Right ventricle myocardium superior (tissue), 1 donor: ENCODE measurements at regions not wholly inside any gene's neighbourhood (a gene's known extent, or its start where the extent isn't known, plus 50 kb on each side); places are given as distances from the start of the nearest gene placed in this dataset.

ENCODE experiments used
- ATAC-seq: fragments of 200-7000 bp; cut with Tn5 transposase; one replicate; pipeline ENCODE4 v1.9.1; 2020; ENCODE audit warnings: mild to moderate bottlenecking; ENCODE audit not compliant: poor library complexity
- DNase-seq: peaks from one replicate; pipeline ENCODE4 v3.0.0-alpha.2; 2020
- intact Hi-C: fragments of 100-400 bp; cut with DNase I; formaldehyde crosslinking; loops from one replicate; pipeline ENCODE4 v1.11.2; 2022
- donor health status: DM: no; HTN: yes; CAD: no; lungs with severe emphysema.

GRCh38 chr11:133705873-133706272 lies 139.4 kb downstream of the SPATA19 start:
- ATAC-seq = no peak
- no peak for DNase-seq
- intact Hi-C loops = no loop called here

GRCh38 chr11:133705074-133705648 lies 140.2 kb downstream of the SPATA19 start:
- intact Hi-C loops = no loop called here

GRCh38 chr11:133699071-133699470 lies 146.2 kb downstream of the SPATA19 start:
- ATAC-seq (no peak), DNase-seq (no peak)
- intact Hi-C loops = no loop called here

More at GRCh38 chr11:133705074-133705648, 140.2 kb downstream of the SPATA19 start:
- DNase-seq (no peak), ATAC-seq (no peak)

GRCh38 chr11:133698654-133699053 lies 146.7 kb downstream of the SPATA19 start:
- ATAC-seq = peak; percentile 76
- intact Hi-C loops = no loop called here
- DNase-seq = no peak

GRCh38 chr11:133697603-133698180 lies 147.6 kb downstream of the SPATA19 start:
- ATAC-seq (peak; percentile 68), DNase-seq (no peak)
- intact Hi-C loops = no loop called here

- ATAC-seq (peak; percentile 82), DNase-seq (no peak)
- intact Hi-C loops = no loop called here
Observed at GRCh38 chr11:133697161-133697560, 148.2 kb downstream of the SPATA19 start.

GRCh38 chr11:133695387-133695786 lies 149.9 kb downstream of the SPATA19 start:
- ATAC-seq (no peak), DNase-seq (no peak)
- intact Hi-C loops = no loop called here

GRCh38 chr11:133694701-133695100 lies 150.6 kb downstream of the SPATA19 start:
- ATAC-seq = no peak
- DNase-seq = no peak
- intact Hi-C loops = no loop called here

GRCh38 chr11:133693110-133693509 lies 152.2 kb downstream of the SPATA19 start:
- ATAC-seq = peak; percentile 55
- peak; percentile 48 for DNase-seq
- intact Hi-C loops = no loop called here

GRCh38 chr11:133692126-133692934 lies 153.0 kb downstream of the SPATA19 start:
- ATAC-seq = no peak
- intact Hi-C loops = no loop called here
- DNase-seq = no peak

- ATAC-seq = no peak
- intact Hi-C loops = no loop called here
- no peak for DNase-seq
Observed at GRCh38 chr11:133687781-133688180, 155.5 kb upstream of the OPCML start.

GRCh38 chr11:133681901-133682300 lies 149.6 kb upstream of the OPCML start:
- DNase-seq (no peak), ATAC-seq (peak; percentile 58)
- intact Hi-C loops = no loop called here

GRCh38 chr11:133679896-133680295 lies 147.6 kb upstream of the OPCML start:
- DNase-seq (no peak), ATAC-seq (no peak)
- intact Hi-C loops = no loop called here

- intact Hi-C loops = no loop called here
- no peak for ATAC-seq
- no peak for DNase-seq
Observed at GRCh38 chr11:133678191-133678590, 145.9 kb upstream of the OPCML start.

- ATAC-seq (no peak), DNase-seq (no peak)
- intact Hi-C loops = no loop called here
Observed at GRCh38 chr11:133677387-133677786, 145.1 kb upstream of the OPCML start.

- ATAC-seq (no peak), DNase-seq (no peak)
- intact Hi-C loops = no loop called here
Observed at GRCh38 chr11:133676265-133676664, 144.0 kb upstream of the OPCML start.

- DNase-seq = no peak
- intact Hi-C loops = no loop called here
- no peak for ATAC-seq
Observed at GRCh38 chr11:133669371-133670053, 137.2 kb upstream of the OPCML start.

- intact Hi-C loops = no loop called here
Observed at GRCh38 chr11:133663135-133663985, 131.1 kb upstream of the OPCML start.

GRCh38 chr11:133661846-133662245 lies 129.5 kb upstream of the OPCML start:
- DNase-seq (no peak), ATAC-seq (no peak)
- intact Hi-C loops = no loop called here

More at GRCh38 chr11:133663135-133663985, 131.1 kb upstream of the OPCML start:
- DNase-seq (no peak), ATAC-seq (no peak)
